Hippocampal formation (tissue), 2 donors: ENCODE measurements at regions not wholly inside any gene's neighbourhood (a gene's known extent, or its start where the extent isn't known, plus 50 kb on each side); places are given as distances from the start of the nearest gene placed in this dataset.

Experiments used
- DNase-seq, 2 donors: peaks; one replicate each; lab custom pipeline; 2025; lab: John Stamatoyannopoulos, UW

DNA sequence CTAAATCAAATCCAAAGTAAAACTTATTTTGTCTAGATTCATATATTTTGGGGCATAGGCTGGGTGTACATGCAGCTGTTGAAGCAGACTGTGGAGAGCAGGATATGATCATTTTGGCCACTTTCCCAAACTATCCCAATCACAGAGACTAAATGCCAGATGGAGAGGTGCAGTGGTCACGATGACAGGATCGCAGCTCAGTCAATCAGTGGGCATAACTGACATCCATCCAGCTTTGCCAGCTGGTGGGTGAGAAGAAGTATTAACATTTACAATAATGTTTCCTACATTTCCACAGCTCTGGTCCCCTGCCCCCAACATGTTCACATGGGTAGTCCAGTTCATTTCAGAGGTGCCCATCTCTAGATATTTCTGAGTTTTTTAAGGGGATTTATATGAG, 255.5 kb upstream of the SESN3 start:
- no peak for DNase-seq

DNA sequence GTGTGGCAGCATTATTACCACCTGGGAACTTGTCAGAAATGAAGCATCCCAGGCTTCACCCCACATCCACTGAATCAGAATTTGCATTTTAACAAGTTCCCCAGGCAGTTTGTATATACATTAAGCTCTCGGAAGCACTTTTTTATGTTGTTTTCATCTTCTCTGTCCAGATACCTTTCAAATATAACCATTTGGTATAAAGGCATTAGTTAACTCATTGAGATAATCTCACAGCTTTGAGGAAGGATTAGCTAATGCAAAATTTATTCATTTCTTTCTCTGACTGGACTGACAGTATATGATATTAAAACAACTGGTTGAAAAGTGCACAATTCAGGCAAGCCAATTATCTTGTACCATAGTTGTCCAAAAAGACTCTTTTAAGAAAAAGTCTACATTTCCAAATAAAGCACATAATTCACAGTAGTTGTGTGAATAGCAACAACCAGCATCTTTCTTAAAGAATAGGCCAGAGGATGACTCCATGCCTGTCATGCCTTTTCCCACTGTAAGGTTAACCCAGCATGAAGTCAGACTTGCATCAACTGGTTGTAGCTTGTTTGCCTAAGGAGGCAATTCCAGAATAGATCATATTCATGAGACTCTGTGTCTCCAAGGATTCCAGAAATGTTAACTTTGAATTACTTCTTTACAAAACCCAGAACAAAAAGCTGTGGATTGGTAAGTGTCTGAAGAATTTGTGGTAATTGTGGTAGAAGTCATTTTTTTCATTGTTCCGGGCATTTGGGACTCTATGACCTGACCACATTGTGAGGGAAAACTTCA, 254.3 kb upstream of the SESN3 start:
- DNase-seq, result no peak

DNA sequence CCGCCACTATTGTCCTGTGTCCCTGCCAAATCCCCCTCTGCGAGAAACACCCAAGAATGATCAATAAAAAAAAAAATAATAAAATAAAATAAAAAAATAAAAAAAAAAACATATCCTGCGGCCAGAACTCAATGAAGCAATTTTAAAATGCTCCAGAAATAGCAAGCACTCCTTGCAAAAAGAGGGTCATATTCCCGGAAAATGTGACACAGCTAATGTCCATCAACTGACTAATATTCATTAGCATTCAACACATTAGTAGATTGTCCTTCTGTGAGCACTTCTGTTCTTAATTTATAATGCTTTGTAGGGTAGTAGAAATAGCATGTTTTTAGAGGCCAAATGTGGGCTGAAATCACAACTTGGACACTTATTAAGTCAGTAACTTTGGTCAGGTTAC, 252.3 kb upstream of the SESN3 start:
- no peak for DNase-seq

DNA sequence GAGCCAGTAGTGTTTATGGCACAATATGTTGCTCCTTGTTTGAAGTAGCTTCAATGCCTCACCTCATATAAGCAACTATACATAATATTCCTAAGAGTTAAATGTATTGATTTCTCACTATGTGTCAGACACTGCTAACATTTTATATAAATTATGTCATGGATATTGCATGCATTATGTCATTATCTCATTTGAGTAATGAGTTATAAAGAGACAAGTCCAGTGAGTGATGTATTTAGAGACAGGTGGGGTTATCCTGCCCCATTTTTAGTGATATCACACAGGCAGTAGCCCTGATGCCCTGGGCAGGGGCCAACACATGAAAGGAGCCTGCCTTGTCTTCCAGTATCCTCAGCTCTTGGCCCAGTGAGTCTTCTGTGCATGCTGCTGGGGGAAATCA, 247.0 kb upstream of the SESN3 start:
- DNase-seq, result no peak

DNA sequence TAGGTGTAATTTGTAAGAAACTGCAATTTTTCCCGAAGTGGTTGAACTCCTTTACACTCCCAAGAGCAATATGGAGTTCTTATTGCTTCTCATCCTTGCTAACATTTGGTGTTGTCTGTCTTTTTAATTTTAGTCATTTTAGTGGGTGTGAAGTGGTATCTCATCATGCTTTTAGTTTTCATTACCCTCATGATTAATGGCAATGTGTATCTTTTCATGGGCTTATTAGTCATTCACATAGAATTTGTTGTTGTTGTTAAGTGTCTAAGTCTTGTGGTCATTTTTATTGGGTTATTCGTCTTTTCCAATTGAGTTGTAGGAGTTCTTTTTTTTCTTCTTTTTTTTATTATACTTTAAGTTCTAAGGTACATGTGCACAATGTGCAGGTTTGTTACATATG, 238.3 kb upstream of the SESN3 start:
- no peak for DNase-seq

DNA sequence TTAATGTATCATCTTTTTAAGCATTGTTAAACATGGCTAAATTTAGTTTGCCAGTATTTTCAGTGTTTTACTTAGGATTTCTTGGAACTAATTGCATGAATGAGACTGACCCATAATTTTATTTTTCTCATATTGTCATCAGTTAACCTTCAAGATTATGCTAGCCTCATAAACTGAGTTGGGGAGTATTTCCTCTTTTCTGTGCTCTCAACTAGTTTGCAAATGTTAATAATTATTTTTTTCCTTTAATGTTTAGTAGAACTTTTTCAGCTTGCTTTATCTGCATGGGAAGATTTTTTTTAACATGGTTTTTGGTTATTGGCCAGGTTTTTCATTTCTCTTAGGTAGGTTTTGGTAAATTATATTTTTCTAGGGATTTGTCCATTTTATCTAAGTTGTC, 235.4 kb upstream of the SESN3 start:
- DNase-seq, result no peak

DNA sequence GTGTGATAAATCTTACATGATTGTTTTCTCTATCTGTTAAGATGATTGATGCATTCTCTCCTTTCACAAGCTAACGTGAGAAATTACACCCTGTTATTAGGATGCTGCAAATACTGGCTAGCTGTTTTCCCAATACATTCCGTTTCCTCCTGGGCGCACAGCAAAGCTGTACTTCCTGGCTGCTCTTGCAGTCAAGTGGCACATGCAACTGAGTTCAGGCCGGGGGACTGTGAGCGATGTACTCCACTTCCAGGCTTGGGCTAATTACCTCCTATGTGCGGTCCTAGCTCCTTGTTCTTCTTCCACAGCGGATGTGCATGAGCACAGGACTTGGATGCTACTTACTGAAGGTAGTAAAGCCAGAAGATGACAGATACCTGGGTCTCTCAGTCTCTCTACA, 234.9 kb upstream of the SESN3 start:
- DNase-seq, result no peak

DNA sequence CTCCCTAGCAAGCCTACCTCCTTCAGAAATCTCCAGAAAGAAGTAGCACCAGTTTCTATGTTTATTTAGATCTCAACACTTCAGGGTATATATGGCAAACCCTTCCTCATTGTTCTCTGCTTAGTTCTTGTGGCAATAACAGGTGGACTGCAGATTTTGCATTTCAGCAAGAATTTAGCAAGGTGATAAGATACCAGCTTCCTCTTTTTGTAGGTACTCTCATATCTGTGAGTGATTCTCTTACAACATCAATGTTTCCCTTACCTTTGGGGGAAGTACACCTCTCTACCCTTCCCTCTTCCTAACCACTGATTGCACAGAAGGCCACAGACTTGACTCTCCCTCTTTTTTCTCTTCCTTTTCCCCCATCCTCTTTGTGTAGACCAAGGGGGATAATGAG, 230.9 kb upstream of the SESN3 start:
- DNase-seq, result no peak

DNA sequence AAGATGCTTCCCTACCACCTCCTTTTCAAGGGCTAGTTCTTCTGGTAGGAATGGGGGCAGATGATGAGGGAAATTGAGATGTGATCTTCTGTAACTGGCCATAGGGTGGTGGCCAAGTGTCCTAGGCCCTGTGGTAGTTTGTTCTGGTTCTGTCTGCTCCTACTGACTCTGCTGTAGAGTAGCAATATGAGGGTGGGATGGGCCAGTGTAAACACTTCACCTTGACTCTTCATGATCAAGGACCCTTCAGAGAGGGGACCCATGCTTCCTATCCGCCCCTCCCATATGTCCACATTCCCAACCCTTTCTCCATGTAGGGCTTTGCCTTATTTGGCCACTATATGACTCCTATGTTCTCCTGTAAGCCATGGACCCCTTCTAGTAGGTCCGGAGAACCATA, 230.3 kb upstream of the SESN3 start:
- DNase-seq, result no peak

DNA sequence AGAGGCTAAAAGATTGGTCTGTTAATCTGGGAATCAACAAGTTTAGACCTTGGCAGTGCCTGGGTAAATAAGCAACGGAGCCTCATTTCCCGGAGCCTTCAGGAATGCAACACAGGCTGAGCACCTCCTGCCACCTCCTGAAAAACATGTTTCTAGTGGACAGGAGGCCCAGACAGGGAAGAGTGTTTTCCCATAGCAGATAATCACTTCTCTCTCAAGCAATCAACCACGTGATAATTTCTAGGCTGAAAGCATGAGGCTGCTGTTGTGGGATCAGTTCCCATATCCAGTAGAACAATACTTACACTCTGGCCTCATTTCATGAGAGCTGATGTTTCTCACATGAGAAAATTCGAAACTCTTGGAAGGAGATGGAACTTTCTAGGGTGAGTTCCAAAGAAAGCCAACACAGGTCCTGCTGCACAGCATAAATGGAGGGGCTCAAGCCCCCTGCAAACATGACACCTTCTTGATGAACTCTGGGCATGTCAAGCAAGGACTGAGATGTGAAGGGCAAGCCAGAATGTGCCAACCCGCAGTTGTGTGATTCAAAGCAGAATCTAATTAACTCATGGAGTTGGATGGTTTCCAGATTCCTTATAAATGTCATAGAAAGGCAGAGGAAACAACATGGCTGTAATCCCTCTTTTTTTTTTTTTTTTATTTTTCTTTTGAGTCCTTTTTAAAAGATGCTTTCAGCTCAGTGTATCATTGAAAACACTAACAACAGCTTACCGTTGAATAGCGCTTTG, 228.5 kb upstream of the SESN3 start:
- DNase-seq, result no peak

DNA sequence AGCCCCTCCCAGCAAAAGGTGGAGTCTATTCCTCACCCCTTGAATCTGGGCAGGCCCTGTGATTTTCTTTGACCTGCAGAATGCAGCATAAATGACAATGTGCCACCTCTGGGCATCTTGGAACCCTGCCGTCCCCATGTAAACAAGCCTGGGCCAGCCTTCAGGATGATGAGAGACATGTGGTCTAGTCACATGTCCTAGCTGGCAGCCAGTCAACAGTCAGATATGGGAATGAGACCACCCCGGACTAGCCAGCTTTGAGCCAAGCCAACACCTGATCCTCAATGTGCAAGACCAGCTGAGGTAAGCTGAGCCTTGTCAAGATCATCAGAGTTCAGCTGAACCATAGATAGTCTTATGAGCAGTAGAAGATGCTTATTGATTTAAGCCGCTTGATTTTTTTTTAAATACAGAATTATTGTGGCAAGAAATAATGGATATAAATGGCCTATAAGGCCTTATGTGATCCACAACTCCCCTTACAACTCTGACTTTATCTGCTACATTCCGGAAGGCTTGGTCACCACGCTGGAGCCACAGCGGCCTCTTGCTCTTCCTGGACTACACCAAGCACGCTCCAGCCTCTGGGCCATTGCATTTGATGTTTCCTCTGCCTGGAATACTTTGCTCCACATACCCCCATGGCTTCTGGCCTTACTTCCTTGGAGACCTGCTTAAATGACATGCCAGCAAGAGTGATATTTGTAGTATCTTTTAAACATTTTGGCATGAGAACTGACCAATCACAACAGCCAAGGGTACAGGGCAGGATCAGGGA, 225.9 kb upstream of the SESN3 start:
- DNase-seq, result no peak

DNA sequence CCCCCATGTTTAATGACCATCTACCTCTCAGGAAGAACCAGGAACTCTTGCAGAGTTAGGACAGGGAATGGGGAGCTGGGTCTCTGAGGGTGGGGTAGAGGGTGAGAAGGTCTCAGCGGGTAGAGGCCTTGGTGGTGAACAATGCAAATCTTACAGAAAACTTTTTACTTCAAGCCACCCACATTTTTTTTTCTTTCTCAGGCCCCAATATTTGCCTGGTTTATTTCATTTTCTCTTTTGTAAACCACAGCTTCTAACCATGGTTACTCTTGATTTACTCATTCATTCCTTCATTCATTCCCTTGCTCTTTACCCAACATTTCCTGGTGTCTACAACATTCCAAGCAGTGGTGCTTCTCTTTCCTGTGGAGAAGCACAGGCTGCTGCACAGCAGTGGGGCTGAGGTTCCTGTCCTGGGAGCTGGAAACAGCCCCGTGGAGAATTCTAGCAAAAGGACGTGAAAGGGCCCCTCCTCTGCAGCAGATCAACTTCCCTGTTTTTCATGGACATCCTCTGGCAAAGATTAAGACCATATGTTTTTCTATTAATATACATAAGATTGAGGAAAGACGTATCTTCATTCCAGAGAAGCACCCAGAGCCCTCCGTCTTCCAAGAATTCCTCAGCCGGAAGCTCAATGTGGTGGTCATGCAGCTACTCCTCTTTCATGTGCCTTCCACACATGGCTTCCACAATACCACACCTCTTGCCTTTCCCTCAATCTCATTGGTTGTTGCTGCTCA, 224.4 kb upstream of the SESN3 start:
- DNase-seq, result no peak

DNA sequence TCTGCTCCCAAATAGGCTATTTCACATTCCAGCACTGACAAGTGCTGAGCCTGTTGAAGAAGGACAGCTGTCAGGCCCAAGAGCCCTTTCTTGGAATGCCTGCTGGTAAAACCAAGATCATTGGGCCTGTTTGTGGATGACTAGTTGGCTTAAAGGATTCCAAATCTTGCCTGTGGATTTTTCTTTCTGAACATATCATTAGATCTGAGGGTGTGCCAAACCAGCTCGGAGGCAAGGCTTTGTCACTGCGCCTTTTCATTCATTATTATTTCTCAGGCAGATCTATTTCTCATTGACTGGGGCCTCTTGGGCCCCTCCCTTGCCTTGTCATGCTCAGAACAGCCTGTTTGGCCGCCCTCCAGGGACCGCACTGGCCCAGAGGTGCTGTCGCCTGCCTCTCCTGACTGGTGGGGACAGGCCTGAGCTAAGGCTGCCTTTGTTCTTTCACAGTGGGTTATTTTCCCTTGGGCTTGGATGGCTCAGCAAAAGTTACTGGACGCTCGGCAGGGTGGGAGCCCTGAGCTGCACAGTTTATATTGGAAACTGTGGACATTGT, 222.7 kb upstream of the SESN3 start:
- peak; percentile 20 to 71 for DNase-seq

DNA sequence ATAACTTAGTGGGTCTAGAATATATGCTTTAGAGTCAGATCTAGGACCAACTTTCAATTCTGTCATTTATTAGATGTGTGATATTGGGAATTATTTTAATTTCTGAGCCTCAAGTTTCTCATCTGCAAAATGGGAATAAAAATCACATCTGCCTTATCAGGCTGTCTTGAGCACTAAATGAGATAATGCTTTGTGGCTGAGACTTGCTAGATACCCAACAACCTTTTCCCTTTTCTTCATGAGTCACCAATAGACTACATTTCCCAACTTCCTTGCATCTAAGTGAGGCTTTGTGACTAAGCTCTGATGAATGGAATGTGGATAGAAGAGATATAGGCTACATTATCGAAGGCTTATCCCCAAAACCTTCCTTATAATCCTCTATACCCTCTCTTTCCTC, 220.7 kb upstream of the SESN3 start:
- no peak for DNase-seq

DNA sequence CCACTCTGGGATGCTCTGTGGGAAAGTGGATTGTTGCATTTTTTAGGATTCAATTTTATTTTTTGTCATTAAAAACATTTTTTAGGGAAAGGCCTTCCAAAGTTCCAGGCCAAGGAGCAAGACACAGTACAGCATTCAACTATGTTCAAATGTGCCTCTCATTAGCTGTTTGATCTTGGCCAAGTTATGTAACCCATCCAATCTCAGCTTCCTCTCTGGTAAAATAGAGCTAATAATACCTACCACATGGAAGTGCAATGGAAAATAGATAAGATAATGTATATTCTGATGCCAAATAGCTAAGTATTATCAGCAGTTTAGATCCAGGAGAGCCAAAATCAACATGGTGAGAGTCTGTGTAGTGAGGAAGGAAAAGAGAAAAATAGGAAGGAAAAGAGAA, 220.3 kb upstream of the SESN3 start:
- no peak for DNase-seq

DNA sequence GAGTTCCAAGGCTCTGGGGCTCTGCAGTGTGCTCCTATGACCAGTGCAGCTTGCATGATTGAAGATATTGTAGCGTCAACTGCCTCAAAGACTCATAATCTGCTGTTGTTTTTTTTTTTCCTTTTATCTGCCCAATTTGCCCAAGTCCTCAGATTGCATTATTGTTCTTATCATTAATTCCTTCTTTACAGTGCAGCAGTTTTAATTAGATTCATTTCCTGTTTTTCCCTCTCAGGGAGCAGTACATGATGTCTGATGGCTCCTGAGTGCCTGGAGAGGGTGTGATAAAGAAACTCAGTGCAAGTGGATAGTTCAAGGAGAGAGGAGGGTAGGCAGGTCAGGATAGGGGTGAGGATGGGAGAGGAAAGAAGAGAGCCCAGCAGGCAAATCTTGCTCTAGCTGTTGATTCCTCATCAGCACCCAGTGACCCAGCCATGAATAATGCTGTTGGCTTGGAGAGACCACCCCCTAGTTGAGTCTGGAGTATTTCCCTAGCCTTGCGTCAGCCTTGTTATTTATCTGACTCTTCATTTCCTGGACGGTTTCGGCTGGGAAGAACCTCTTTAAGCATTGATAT, 219.6 kb upstream of the SESN3 start:
- DNase-seq, result no peak

DNA sequence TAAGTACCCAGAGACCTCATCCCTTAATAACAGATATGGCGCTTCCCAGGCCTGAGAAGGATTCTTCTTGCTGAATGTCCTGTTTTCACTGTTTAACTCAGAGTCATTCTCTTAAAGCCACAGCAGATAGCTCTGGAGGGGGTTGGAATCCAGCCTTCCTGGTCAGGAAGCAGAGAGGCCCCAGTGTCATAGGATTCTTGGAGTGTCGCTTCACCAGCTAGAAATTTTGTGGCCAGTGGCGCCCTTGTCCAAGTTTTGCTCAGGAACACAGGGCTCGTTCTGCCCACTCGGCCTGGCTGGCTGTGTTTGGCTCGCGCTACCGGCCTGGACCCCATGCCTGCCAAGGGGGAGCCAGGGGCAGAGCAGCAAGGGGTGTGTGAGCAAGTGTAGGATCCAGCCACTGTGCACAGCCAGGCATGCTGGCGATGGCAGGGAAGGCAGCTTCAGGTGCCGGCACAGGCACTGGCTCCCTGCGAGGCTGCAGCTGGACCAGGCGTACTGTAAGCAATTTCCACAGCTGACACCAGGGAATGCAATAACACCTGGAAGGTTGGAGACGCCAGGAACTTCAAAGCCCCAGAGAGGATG, 214.8 kb upstream of the SESN3 start:
- DNase-seq, result no peak

DNA sequence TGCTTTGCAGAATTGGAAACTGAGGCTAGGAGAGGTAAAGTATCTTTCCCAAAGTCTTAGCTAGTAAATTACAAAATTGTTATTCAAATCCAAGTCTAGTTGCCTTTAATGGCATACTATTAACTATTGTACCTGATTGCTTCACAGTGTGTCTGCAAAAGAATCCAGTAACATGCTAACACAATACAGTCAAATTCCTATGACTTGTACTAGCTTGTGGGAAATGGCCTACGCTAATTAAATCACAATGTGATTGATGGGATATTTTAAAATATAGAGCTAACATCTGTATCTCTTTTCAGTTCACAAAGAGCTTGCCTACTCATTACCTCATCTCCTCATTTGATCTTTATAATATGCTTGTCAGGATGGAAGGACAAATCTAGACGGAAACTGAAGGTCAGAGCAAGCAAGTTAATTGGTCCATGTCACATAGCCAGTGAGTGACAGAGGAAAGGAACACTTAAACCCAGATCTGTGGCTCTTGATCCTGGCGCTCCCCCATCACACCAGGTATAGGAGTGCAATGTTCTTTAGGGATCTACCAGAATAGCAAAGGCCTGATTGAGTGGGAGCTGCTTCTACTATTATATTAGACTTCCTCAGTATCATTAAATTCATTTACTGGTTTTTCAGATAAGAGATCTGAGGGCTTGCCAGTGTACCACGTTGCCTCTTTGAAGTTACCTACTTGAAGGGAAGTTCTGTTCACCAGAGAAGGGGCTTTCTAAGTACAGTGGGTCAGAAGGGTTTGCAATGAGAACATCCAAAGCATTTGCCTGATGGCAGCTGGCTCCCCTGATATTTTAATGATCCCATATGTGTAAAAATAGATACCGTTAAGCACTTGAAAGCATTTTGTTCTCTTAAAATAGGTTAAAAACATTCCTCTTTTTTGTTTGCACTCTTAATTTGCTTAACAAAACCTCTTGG, 213.6 kb upstream of the SESN3 start:
- no peak for DNase-seq

DNA sequence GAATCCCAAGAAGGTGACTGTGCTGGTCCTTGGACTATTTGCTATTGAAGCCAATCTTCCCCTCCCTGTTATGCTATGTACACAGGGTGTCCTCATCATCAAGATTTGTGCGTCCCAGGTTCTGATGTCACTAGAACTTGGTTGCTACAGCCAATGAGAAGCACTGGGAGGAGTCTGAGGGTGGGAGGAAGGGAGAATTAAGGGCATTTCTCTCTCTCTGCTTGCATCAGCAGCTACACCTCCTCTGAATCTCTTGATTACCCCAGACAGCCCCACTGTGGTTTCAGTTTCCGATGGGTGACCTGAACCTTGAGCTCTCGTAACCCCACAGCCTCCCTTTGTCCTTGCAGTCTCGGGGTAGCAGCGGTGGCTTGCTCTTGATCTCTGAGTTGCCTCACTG, 212.4 kb upstream of the SESN3 start:
- DNase-seq, result no peak

DNA sequence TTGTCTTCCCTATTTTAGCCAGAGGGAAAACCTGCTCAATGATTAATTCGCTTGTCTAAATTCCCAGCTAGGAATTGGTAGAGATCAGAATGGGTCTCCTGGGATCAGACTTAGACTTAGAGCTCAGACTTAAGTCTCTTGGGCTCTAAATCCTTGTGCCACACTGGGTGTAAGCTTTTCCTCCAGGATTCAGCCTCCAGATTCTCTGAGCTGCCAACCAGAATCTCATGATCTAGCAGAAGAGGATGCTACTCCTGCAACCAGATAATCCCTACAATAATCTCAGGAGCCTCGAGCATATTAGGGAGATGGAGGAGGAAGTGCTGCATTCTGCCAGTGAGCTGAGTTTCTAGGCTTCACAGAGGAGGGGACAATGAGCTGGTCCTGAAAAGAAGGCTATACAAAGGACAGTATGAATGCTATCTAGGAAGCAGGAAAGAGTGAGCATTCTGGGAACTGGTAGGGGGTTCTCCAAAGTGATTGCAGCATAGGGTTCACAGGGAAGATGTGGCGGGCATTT, 211.6 kb upstream of the SESN3 start:
- no peak for DNase-seq
